IPS DF 19.7 (cell line): ENCODE measurements at regions not wholly inside any gene's neighbourhood (a gene's known extent, or its start where the extent isn't known, plus 50 kb on each side); places are given as distances from the start of the nearest gene placed in this dataset.

Experiments used
- DNase-seq: peaks from one replicate; pipeline ENCODE4 v3.0.0-alpha.2; 2013; ENCODE audit warnings: low read depth, low spot score

DNA sequence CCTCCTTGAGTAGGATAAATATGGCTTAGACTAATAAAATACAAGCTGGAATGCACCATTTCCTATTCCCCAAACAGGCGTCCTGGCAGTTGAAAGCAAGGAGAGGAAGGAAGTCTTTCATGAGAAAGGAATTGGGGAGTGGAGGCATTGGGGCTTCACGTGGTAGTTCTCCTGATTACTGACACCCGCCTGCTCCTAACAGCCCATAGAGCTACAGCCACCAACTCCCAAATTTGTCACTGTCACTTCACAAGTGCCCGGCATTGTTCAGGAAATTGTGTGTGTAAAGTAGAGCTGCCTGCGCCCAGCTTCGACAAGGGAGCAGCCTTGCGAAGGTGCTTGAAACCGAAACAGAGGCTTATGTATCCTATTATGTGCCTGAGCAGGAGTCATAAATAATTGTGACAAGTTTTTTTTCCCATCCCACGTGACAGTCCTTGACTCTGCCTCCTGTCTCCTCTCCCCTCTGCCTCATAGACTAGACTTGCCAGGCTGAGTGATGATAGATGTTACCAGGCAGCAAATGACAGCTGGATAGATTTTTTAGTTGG is 301.7 kb upstream of the ZFP64 start:
- no peak for DNase-seq

DNA sequence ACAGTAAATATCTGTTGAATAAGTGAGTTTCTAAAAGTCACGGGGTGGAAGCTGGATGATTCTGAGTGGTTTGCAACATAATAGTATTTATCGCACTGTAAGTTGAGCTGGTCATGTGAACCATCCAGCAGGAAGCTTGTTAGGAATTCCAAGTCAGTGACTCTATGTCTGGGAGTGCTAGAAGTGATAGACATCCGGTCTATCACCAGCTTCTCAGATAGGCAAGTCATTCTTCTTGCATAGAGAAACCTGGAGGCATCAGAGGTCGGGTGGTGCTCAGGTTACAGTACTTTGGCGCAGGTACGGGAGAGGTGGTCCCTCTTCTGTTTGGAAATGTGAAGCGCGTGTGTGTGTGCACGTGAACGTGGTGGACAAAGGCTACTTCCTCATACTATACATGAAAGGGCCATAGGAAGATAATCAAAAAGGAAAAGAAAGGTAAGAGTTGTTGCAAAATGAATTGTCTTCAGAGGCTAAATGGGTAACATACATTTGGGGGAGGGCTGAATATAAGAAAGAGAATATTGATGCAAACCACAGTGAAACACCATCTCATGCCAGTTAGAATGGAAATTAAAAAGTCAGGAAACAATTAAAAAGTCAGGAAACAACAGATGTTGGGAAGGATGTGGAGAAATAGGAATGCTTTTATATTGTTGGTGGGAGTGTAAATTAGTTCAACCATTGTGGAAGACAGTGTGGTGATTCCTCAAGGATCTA is 299.3 kb upstream of the ZFP64 start:
- DNase-seq, result no peak

DNA sequence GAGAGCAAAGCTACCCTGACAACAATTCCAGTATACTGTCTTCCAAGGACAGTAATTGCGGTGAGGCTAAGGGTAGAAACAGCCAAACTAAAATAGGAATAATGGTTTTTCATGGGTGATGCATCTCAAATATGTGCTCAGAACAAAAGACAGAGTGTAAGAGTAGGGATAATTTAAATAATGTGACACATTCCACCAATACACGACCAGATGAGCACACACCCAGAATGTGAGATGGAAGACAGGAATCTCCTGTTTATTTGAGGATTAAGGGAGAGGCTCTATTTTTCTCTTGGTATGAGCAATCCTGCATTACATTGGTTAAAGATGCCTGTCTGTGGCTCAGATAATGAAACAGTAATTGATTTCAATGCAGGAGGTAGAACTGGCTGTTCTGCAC is 292.9 kb upstream of the ZFP64 start:
- DNase-seq, result no peak

DNA sequence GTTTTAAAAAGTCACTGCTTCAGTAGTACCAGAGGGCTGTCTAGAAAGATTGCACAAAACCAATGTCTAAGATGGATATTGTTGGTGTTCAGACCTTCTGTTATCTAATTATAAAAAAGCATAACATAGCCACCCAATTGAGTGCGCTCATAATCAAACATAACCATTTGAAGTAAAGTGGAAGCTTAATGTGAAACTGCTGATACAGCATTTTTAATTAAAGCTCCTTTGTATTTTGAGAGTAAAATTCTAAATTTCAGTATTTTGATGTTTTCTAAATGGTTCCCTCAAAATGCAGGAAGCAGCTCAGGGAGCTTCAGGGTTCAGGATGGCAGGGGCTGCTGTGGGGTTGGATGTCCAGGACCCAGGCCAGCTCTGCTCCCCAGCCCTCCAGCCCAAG is 291.8 kb upstream of the ZFP64 start:
- no peak for DNase-seq

DNA sequence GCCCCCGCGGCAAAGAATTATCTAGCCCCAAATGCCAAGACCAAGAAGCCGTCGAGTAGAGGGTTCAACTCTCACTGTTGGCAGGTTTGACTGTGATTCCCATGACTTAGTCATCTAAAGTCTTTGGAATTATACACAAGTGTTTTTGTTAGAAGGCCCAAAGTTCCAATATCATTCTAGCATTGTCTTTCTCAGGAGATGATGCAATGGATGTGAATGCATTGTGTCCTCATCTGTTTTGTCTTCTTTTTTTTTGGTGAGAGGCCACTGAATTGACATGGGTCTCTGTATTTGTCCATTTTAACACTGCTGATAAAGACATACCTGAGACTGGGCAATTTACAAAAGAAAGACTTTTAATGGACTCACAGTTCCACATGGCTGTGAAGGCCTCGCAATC is 290.5 kb upstream of the ZFP64 start:
- no peak for DNase-seq

DNA sequence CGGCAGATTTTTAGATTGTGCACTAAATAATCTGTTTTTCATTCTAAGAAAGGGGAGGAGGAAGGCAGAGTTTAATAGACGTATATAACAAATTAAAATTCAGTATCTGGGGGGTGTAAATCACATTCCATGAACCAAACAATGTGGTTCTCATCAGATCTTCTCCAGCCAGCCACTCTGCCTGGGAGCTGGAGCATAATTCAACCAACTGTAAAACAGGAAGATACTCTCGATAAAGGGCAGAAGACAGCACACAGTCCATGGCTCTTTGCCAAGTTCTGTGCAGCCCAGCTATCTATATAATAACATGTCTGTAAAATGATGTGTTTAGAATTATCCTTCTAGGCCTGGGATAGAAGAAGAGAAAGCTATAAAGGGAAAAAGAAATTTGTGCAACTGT is 289.9 kb upstream of the ZFP64 start:
- DNase-seq, result no peak

DNA sequence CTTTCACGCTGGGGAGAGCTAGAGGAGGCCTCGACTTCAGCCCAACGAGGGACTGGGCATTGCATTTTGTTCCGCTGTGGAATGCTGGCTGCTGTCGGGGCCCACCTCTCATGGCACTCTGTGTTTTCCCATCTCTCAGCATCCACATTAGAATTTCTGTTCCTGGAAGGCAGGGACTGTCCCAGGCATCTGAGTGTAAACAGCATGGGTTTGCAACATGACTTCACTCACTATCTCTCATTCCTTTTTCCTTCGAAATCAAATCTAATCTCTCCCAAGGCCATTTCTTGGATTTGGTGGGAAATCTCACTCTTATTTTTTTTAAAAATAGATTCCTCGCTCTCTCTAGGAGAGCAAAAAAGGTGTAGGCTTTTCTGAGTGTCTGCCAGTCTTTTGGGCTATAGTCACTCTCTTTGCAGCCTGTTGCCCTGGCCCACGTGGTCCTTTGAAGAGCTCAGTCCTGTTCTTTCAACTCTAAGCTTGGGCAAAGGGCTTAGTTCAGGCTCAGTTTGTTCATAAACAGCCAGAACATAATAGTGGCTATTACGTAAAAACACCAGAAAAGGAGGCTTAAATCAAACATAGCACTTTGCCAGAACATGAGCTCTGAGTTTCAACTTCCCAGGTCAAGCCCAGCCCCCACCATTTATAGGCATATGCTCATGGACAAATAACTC is 284.6 kb upstream of the ZFP64 start:
- DNase-seq, result no peak

DNA sequence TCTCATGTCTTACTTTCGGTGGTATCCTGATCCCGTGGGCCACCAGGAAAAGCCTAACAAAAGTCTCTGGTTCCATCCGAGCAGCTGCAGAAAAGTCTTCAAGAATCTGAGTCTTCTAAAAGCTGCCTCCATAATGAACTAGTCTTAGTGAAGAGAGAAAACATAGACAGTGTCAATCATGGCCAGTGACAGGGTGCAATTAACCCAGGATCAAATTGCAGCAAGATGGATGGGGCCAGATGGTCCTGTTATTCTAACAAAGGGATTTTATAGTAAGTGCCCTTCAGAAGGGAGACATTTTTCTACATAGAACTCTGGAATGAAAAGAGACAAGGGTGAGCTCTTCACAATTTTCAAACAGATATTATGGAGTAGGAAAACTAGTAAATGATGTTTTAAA is 281.6 kb upstream of the ZFP64 start:
- no peak for DNase-seq

DNA sequence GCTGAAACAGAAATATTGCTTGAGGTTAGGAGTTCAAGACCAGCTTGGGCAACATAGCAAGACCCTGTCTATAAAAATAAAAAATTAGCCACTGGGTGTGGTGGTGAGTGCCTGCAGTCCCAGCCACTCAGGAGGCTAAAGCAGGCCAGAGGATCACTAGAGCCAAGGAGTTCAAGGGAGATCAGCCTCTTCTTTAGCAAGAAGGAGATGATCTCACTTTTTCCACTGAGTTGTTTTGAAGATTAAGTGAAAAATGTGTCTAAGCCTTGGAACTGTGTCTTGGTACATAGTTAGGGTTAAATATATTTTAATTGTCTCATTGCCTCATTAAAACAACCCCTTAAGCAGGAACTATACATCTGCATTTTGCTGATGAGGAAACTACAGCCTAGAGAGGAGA is 279.0 kb upstream of the ZFP64 start:
- no peak for DNase-seq

DNA sequence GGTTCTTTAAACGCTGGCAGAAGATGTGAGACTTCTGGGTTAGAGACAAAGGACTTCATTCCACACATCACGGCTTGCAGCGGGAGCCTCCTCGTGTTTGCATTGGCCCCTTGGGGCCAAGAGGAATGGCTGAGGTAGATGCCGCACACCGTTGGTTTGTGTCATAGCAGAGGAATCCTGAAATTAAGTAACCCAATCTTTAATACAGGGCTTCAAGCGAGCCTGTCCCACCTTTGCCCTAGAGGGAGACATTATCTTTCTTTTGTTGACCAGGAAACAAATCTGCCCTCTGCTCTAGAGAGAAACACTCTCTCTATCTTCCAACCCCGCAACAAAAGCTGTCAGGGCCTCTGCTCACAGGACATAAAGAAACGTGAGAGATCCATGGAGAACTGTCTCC is 277.5 kb upstream of the ZFP64 start:
- DNase-seq, result no peak

DNA sequence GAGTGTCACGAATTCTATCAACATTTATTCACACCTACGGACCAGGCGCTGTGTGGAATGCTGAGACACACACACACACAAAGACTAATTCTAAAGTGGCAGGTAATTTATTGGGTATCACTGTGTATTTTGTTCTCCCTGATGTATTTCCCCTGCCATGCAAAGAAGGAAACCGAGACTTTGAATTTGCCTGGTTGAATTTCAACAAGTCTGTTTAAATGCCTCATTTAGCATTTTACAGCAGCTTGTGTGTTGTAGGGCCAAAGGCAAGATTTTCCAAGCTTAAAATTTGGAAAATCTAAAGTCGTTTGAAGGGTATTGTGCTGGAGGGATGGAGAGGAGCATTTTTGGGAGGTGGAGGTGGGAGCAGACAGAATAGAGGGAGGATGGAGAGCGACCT is 274.4 kb upstream of the ZFP64 start:
- no peak for DNase-seq

DNA sequence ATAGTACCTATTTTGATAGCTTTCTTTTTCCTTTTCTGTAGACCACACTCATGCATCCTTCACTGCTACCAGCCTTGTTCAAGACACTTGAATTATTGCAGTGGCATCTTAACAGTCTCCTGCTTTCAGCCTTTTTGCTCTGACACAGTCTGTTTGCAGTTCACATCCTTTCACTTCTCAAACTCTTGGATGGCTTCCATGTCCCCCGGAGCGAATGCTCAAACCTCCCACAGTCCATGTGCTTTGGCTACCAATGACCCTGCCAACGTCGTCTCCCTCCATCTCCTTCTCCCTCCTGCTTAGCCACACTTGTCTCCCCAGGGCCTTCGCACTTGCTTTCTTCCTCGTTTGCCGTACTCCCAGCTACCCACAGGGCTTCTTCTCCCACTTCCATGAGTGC is 270.0 kb upstream of the ZFP64 start:
- DNase-seq, result no peak

DNA sequence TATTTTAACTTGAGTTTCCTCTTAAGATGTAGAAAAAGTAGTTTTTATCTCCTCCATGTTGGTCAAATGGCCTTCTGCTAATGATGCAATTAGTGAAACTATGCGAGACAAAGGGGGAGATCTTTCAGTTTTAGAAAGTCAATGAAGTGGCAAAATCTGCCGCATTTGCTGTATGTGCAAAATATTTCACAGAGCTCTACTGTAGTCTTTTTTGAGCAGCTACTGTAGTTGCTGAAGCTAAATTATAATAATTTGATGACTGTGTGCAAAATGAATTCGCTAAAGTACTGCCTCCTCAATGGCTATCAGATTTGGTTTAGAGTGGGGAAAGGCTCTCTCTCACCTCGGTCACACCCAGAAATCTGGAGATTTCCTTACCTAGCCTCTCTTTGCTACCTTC is 267.6 kb upstream of the ZFP64 start:
- DNase-seq, result no peak

DNA sequence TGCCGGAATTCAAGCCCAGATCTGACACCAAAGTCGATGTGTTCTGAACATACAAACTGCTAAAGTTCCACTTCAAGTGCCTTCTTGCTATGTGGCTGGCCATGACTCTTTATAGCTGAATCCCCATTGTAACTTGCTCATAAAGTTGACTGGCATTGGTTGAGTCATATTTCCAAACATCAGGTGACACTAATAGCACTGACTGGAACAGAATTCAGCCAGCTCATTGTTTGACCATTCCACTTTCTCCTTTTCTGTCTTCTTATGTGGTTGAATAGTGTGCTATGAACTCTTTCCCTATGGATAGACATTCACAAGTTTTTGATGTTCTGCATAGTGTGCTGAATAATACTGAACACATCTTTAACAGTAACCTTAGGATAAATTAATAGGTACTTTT is 266.2 kb upstream of the ZFP64 start:
- no peak for DNase-seq

DNA sequence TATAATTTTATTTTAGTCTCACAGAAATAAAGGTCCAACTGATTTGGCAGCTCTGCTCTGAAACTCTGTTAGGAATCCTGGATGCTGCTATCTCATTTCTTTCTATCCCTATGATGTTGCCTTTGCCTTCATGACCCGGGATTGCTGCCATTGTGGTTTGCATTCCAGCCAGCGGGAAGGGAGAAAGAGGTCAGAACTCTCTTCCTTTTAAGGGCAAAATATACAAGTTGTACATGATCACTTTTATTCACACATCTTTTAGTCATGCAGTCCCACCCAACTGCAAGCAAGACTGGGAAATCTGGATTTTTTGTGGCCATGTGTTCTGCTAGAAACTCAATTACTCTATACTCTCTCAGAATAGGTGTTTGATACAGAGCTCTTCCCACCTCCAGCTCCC is 263.1 kb upstream of the ZFP64 start:
- no peak for DNase-seq

DNA sequence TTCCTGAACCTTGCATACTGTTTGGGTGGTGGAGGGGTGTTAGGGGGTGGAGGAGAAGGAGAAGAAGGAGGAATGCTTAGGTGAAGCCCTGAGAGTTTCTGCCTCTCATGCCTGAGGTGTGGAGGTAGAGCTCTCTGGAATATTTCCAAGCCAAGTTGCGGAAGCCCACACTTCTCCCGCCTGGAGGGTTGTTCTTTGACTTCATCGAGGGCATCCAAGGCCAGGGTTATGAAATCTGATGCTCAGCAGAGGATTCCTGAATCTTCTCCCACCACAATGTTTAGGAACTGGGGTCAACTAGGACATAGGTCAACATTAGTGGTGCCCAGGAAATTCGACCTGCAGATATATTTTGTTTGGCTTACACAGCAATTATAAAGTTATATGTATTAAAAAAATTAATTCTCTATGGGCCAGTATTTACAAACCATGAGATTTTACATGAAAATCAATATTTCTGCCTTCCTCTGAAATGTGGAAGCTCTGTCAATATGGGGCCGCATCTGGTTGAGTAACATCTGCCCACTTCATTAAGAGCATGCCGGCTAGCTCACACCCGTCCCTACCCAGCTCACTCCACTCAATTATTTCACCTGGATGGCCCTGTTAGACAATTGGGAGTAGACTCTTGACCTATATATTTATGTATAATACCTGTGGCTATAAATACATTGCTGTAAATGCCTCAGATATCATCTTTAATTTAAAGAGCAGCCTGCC is 257.1 kb upstream of the ZFP64 start:
- DNase-seq, result no peak

DNA sequence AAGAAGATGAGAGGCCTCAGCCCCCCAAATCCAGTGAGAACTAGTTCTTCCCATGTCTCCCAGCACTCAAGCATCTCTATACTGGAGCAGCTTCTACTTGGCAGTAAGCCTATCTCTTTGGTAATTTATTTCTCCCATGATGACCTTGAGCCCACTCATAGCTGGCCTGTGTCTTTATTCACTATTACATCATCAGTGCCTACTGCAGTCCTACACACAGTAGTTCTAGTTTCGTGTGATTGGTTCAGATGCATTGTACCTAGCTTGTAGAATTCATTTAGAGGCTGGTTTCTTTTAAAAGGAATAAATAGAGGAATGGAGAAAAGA is 255.6 kb upstream of the ZFP64 start:
- DNase-seq, result no peak

DNA sequence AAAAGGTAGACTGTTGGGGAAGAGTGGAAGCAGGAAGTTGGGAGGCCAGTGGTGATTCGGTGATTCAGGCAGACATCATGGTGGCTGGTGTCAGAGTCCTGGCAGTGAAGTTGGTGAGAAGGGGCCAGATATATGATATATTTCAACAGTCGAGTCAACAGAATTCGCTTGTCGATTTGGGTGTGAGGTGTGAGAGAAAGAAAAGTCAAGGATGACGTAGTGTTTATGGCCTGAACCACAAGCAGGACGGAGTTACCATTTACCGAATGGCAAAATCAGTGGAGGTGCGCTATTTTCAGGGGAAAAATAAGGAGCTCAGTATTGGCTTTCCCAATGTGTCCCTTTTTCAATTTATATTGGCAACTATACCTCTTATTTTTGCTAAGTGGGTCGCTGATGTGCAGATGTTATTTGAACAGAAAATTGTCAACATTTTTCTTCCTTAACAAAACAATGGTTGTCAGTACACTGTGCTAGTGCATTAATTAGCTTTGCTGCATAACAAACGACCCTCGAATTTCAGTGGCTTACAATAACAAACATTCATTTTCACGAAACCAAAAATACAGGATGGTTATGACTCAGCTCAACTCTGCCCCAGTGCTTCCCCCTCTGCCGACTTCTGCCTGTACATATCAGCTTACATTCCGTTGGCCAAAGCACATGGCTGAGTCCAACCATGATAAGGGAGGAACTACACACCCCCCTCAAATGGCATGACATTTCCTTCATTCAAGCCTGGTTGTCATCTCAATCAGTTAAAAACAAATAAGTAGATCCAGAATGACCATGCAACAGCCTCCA is 255.0 kb upstream of the ZFP64 start:
- no peak for DNase-seq

DNA sequence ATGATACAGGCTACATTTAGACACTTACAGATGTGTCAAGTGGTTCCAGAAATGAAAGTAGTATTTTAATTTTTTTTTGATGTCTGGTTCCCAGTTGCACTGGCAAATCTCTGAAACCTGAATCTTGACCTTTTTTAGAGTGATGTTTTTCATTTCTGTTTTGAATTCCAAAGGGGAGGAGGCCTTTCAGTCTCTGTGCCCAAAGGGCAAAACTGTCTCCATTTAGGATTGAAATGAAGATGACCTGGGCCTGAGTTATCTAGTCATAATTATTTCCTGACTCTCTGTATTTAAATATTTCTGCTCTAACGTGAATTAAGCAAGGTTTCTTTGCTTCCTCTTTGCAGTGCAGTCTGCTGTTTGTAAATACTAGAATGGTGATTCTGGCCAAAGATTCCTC is 252.9 kb upstream of the ZFP64 start:
- DNase-seq, result no peak

DNA sequence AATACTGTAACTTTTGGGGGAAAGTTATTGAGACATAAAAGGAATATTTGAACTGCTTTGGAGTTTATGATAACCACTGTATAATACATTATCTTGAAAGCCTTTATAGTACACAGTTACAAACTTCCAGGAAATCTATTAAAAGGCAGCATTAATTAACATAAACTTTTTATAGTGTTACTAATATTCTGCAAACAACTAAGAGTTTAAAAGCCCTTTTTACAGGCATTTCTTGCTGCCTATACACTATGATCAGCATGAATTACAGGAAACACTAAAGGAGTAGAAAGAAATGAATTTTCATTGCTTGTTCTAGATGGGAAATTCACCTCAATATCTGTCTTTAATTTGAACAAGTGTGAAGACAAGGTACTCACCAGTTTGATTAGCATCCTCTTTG is 252.3 kb upstream of the ZFP64 start:
- no peak for DNase-seq

DNA sequence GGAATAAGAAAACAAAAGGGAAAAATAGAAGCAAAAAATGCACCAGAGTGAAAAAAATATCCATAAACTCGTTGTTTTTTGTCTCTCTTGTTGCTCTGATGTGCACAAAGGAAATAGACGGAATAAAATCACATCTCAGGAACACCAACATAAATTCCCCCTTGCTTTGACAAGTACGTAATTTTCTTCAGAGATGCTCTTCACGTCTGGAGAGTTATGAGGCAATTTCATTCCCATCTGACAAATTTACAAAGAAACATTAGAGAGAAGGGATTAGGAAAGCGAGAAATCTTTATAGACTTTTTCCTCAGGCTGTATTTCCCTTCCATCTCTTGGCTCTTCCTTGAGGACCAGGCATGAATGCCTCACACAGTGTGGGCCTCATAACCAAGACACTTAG is 250.1 kb upstream of the ZFP64 start:
- no peak for DNase-seq

DNA sequence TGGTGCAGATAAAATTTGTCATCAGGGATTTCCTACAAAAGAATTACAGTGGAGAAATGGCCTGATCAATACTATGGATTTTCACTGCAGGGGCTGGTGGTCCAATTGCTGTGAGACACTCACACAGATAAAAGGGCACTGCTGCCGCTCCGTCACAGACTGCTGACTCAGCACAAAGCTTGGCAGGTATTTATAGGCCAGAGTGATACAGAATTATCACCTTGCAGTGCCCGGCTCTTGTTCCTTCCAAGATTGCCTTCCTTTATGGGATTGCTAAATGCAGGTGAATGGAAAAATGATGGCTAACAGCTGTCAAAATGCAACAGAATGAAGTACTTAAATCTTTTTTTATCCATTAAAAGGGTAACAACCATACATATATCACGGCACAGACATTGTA is 247.8 kb upstream of the ZFP64 start:
- DNase-seq, result no peak
